Stimulated activated naive CD8-positive, alpha-beta T cell treated with anti-CD3 and anti-CD28 coated beads, Interleukin-15, Interleukin-2, amounts not matched to agents 100 ng/mL and 50 ng/mL, for 24 hours (primary cell): ENCODE measurements at regions not wholly inside any gene's neighbourhood (a gene's known extent, or its start where the extent isn't known, plus 50 kb on each side); places are given as distances from the start of the nearest gene placed in this dataset.

Experiments used
- H3K27ac Mint-ChIP-seq: one replicate; pipeline ENCODE4 v1.8.0; 2021; ENCODE audit warnings: mild to moderate bottlenecking, mixed read lengths
- H3K27me3 Mint-ChIP-seq: one replicate; pipeline ENCODE4 v1.8.0; 2021; ENCODE audit warnings: mixed read lengths
- H3K36me3 Mint-ChIP-seq: one replicate; pipeline ENCODE4 v1.8.0; 2021; ENCODE audit warnings: low read depth, mixed read lengths
- H3K4me1 Mint-ChIP-seq: one replicate; pipeline ENCODE4 v1.8.0; 2021; ENCODE audit warnings: low read depth, mixed read lengths
- H3K4me3 Mint-ChIP-seq: one replicate; pipeline ENCODE4 v1.8.0; 2021; ENCODE audit warnings: mild to moderate bottlenecking, mixed read lengths
- H3K9me3 Mint-ChIP-seq: one replicate; pipeline ENCODE4 v1.8.0; 2021; ENCODE audit warnings: mixed read lengths

GRCh38 chr4:26257850-26258249 is 63.0 kb upstream of the RBPJ start:
- H3K4me3 Mint-ChIP-seq: no peak overlapping the region

GRCh38 chr4:26260571-26260970 is 60.2 kb upstream of the RBPJ start:
- H3K4me3 Mint-ChIP-seq: no peak overlapping the region
- H3K36me3 Mint-ChIP-seq: no peaks in the 10 kb centered on the region
- no peaks in the 10 kb centered on the region for H3K4me1 Mint-ChIP-seq
- H3K27ac Mint-ChIP-seq: no peak overlapping the region
- H3K27me3 Mint-ChIP-seq: peaks cover 38% of the 10 kb centered on the region
- no peaks in the 10 kb centered on the region for H3K9me3 Mint-ChIP-seq

More at GRCh38 chr4:26257850-26258249, 63.0 kb upstream of the RBPJ start:
- Mint-ChIP-seq H3K27ac (no peak overlapping the region), H3K4me1 (no peaks in the 10 kb centered on the region), H3K36me3 (no peaks in the 10 kb centered on the region), H3K9me3 (no peaks in the 10 kb centered on the region), H3K27me3 (peaks cover 28% of the 10 kb centered on the region)

GRCh38 chr4:26261405-26261804 is 59.4 kb upstream of the RBPJ start:
- H3K4me3 Mint-ChIP-seq: no peak overlapping the region
- no peaks in the 10 kb centered on the region for H3K9me3 Mint-ChIP-seq
- peaks cover 35% of the 10 kb centered on the region for H3K27me3 Mint-ChIP-seq
- H3K4me1 Mint-ChIP-seq: no peaks in the 10 kb centered on the region
- no peak overlapping the region for H3K27ac Mint-ChIP-seq
- H3K36me3 Mint-ChIP-seq: no peaks in the 10 kb centered on the region

GRCh38 chr4:26263165-26263564 is 57.6 kb upstream of the RBPJ start:
- Mint-ChIP-seq H3K27ac (no peak overlapping the region), H3K36me3 (no peaks in the 10 kb centered on the region), H3K4me3 (no peak overlapping the region), H3K9me3 (no peaks in the 10 kb centered on the region), H3K4me1 (no peaks in the 10 kb centered on the region), H3K27me3 (peaks cover 30% of the 10 kb centered on the region)

- Mint-ChIP-seq H3K27ac (no peak overlapping the region), H3K36me3 (no peaks in the 10 kb centered on the region), H3K9me3 (no peaks in the 10 kb centered on the region), H3K27me3 (peaks cover 27% of the 10 kb centered on the region), H3K4me1 (no peaks in the 10 kb centered on the region), H3K4me3 (no peak overlapping the region)
These were observed 56.7 kb upstream of the RBPJ start for GRCh38 chr4:26264109-26264508.

- H3K27ac Mint-ChIP-seq: no peak overlapping the region
- H3K4me3 Mint-ChIP-seq: no peak overlapping the region
- H3K27me3 Mint-ChIP-seq: peaks cover 25% of the 10 kb centered on the region
- peaks cover 4% of the 10 kb centered on the region for H3K4me1 Mint-ChIP-seq
- no peaks in the 10 kb centered on the region for H3K9me3 Mint-ChIP-seq
- H3K36me3 Mint-ChIP-seq: no peaks in the 10 kb centered on the region
These were observed 53.7 kb upstream of the RBPJ start for GRCh38 chr4:26267087-26267486.

GRCh38 chr4:26268246-26268645 is 52.6 kb upstream of the RBPJ start:
- no peaks in the 10 kb centered on the region for H3K36me3 Mint-ChIP-seq
- H3K4me1 Mint-ChIP-seq: peaks cover 13% of the 10 kb centered on the region
- H3K27me3 Mint-ChIP-seq: peaks cover 17% of the 10 kb centered on the region
- H3K27ac Mint-ChIP-seq: no peak overlapping the region
- no peaks in the 10 kb centered on the region for H3K9me3 Mint-ChIP-seq
- no peak overlapping the region for H3K4me3 Mint-ChIP-seq

- Mint-ChIP-seq H3K4me1 (peaks cover 21% of the 10 kb centered on the region), H3K9me3 (no peaks in the 10 kb centered on the region), H3K27me3 (peaks cover 17% of the 10 kb centered on the region), H3K4me3 (no peak overlapping the region), H3K27ac (no peak overlapping the region), H3K36me3 (no peaks in the 10 kb centered on the region)
These were observed 51.8 kb upstream of the RBPJ start for GRCh38 chr4:26269038-26269437.
